GM18907 (cell line): ENCODE measurements at regions not wholly inside any gene's neighbourhood (a gene's known extent, or its start where the extent isn't known, plus 50 kb on each side); places are given as distances from the start of the nearest gene placed in this dataset.

ENCODE experiments used
- ATAC-seq: cut with Tn5 transposase; IDR thresholded peaks from one replicate; pipeline ENCODE4 v1.9.1; 2021; ENCODE audit warnings: mild to moderate bottlenecking, moderate library complexity; ENCODE audit not compliant: unreplicated experiment

DNA sequence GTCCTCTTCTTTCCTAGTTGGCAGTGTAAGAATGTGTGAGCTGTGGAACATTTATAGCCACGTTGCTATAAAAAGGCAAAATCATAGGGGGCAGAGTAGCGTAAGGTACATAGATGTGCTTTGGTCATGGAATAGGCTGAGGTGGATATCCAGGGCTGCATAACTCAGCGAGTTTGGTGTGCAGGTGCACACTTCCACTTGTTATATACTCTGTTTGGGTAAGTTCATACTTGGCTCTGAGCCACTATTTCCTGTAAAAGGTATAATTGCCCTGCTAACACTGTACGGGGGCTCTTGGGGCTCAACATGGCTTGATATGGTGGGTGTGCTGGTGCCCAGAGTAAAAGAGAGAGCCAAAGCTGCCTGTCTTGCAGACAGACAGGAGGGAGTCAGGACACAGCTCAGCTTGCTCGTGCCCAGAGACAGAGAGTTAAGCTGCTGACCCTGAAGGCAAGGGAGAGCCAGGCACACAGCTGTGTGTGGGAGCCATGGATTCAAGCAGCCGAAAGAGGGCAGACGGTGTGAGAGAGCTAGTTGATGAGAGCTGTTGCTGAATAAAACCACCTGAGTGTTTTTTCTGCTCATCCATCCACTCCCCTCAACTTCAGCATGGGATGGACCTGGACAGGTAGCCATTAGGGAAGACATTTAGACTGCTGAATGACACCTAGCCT, 126.7 kb downstream of the DKK1 start:
- ATAC-seq = no peak

DNA sequence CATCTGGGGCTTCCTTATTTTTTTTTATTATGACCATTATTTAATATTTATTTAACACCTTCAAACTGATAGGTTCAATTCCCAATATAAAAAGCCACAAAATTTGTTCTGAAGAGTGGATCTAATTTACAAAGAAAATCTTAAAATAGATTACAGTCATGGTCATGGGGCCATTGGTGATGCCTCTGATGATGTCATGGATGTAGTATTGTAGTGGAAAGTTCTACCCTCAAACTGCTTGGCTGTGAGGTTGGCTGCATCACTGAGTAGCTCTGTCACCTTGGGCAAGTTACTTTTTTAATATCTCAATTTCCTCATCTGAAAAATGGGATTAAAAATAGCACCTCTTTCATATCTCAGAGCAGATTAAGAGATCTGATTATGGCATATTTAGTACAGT, 128.5 kb downstream of the DKK1 start:
- no peak for ATAC-seq

DNA sequence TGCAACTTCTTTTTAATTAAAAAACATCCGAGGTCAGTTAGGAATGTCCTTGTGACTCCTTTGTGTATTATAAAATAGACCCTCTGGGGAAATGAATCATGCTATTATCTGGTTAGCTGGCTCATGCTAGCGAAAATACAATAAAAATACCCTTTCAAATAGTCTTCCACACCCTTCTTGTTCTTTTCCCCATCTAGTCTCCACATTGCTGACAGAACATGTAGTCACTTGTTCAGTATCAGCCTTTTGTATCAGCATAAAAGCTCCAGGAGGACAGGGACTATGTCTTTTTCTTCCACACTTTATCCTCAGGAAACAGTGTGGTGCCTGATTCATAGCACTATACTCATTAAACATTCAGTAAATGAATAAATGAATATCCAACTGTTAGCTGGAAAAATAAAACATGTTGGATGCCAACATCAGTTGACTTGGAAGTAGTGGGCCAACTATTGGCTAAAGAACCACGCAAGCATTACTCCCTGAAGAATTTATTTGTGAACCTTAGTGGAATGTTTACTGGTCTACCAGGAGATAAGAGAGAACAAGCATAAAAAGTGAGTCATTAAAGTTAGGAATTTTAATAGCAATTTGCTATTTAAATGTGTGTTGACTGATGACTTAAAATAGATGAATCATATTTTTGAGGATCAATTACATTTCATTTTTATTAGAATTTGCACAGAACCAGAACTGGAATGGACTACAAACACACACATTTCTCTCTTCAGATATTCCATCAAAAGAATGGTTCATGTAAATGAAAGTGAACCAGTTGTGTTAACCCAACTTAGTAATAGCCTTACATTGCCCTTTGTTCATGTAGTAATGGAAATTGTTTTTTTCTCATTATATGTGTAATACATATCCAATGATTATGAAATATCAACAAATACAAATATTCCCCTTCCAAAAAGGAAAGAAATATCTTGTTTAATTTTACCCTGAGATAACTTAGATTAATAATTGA, 129.6 kb downstream of the DKK1 start:
- no peak for ATAC-seq

DNA sequence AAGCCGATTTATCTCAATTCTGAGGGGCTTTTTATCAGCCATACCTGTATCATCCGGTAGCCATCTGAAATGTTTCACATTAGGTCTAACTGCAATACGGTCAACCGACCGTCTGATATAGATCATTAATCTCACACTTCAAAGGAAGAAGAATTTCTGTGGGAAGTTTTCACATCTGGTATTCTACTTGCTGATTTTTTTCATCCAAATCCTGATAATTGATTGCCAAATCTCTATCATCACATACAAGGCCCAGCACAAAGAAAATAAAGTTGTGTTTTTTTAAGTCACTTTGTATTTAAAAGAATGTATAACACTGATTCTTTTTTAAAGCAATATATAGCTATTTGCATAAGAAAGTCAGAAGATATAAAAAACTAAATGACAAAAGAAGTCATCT, 132.3 kb downstream of the DKK1 start:
- ATAC-seq = no peak

DNA sequence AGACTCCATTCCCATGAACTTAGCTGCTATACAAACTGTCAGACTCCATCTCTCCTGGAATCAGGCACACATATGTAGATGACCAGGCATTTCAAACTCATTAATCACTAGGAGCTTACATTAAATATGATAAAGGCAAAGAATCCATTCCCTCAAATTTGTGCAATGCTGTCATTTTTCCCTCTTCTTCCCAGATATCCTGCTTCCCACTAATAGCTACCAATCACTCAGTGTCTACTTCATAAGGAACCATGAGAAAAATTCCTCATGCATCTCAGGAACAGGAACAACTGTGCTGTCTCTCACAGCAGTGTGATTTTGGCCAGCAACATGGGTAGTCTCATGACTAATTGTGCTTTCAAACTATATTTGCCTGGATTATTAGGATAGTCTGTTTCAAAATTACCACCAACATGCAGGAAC, 133.9 kb downstream of the DKK1 start:
- ATAC-seq = no peak

DNA sequence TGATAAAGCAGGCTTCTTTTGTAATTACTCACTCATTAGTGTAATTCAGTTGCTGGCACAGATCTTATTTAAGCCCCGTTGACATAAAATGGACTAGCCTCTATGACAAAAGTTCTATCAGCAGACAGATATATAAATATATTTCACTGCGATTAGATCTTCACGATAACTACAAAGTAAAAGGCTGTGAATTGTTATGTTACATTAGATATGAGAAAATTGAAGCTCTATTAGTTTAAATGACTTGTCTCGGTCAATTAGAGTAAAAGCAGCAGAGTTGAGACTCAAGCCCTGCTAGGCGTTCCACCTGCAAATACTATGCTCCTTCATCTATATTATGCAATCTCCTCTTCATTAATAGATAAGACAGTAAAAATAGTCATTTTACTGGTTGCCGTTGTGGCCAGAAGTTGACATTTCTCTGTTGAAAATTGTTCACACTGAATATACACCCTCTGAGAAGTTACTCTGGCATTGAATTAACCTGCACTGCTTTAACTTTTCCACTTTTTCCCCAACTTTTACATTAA, 136.7 kb downstream of the DKK1 start:
- ATAC-seq = no peak

DNA sequence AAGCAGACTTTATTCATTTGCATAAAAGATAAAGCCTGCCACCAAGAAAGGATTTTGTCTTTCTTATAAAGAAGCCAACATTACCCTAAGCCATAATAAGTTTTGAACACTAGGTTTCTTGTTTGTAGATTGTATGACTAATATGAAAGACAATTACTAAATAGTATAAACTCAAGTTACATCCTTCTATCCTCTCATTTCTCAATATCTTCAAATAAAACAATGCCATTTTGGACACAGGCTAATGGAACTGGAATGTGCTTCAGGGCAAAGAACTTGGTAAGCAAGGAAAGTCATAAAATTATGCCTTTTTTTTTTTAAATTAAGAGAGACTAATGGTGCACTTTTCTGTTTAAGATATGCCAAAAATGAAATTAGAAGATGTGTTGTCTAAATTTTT, 137.7 kb downstream of the DKK1 start:
- no peak for ATAC-seq

DNA sequence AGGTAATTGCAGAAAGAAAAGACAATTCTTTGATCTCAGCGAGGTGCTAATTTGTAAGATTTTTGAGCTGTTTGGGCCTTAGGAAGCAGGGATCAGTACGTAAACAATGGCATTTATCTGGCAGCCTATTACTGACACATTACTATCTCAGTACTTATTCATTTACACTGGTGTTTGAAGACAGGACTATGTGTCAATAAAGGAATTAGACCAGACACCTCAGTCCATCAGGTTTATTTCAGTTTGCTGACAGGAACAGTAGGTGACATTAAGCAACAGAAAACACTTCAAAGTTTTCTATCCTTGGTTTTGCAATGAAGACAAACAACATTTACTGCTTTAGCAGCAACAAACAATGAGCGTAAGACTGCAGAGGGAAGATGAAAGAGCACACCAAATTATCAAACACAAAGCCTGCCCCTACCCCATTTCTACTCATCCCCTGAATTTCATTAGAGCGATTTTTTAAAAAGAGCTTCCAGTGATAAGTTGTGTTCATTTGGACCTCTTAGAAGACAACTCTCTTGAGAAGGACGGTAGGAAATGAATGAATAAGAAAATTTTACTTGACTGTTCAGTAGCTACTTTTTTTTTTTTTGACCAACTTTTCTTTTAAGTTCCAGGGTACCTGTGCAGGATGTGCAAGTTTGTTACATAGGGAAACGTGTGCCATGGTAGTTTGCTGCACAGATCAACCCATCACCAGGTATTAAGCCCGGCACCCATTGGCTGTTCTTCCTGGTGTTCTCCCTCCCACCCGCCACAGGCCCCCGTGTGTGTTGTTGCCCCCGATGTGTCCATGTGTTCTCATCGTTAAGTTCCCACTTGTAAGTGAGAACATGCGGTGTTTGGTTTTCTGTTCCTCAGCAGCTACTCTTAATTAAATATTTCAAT, 138.8 kb downstream of the DKK1 start:
- no peak for ATAC-seq

DNA sequence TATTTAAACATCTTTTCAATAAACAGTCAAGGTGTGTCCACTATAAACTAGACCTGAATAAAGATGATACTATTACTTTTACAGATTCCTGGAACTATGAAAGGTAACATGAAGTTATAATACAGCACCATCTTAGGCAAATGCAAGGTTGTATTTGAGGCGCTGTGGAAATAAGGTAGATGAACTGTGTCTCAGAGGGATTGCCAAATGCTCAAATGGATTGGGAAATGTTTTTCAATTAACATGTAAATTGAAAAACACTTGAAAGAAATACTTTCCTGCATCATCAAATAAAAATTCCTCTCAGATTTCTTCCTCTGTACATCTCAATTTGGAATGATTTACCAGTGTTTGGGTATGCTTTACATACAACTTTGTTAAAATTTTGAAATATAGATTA, 139.4 kb downstream of the DKK1 start:
- no peak for ATAC-seq

DNA sequence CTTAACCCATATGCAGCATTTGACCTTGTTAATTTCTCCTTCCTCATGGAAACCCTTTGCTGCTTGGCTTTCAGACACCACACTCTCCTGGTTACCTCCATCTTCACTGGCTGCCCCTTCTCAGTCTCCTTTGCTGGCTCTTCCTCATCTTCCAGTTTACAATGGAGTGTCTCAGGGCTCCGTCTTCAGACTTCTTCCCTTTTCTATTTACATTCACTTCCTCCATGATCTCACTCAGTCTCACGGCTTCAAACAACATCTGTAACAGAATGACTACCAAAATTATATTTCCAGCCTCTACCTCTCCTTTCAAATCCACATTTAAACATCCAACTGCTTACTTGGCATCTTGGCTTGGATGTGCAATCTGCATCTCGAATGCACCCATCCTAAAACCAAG, 140.4 kb downstream of the DKK1 start:
- ATAC-seq = no peak

DNA sequence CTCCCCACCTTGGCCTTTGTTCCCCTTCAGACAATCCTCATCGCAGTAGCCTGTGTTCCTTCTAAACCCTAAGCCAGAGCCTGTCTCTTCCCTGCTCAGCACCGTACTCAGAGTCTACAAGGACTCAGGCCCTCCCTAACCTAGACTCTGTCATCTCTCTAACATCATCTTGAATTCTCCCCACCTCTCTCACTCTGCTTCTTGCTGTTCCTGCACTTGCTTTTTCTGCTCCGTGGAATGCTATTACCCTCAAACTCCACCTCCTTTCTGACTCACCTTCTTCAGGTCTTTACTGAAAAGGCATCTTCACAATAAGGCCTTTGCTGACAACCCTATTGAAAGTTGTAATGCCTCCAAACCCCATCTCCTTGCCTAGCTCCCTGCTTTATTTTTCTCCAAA, 141.0 kb downstream of the DKK1 start:
- no peak for ATAC-seq

DNA sequence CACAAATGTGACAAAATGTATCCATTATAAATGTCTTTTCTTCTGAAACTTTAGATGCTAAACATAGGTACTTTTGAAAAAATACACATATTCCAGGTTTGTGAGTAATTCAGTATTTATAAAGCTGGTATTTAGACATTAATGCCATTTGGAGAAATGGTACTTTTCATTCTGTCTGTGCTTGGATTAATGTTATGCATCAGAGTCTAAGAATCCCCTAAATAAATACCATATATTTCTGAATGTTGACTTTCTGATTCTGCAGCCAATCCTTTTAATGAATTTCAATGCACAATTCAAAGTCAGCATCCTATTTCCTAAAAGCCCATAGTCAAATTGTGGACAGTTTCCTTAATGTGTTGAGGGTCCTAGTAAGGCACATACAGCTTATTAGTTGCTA, 145.0 kb downstream of the DKK1 start:
- no peak for ATAC-seq

DNA sequence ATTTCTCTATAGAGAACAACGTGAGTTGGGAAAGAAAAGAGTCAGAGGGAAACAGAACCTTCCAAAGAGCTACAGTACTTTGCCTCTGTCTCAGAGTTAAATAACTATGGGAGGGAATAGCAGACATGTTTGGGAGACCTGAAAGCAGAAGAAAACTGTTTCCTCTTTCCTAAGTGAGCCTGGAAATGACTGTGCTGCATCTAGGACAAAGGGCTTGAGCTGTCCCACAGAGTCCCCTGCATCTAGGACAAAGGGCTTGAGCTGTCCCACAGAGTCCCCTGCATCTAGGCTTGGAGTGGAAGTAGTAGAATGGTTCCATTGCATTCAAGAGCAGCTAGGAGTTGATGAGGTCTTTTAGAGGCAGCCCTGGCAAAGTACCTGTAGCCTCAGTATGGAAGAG, 149.7 kb downstream of the DKK1 start:
- no peak for ATAC-seq

DNA sequence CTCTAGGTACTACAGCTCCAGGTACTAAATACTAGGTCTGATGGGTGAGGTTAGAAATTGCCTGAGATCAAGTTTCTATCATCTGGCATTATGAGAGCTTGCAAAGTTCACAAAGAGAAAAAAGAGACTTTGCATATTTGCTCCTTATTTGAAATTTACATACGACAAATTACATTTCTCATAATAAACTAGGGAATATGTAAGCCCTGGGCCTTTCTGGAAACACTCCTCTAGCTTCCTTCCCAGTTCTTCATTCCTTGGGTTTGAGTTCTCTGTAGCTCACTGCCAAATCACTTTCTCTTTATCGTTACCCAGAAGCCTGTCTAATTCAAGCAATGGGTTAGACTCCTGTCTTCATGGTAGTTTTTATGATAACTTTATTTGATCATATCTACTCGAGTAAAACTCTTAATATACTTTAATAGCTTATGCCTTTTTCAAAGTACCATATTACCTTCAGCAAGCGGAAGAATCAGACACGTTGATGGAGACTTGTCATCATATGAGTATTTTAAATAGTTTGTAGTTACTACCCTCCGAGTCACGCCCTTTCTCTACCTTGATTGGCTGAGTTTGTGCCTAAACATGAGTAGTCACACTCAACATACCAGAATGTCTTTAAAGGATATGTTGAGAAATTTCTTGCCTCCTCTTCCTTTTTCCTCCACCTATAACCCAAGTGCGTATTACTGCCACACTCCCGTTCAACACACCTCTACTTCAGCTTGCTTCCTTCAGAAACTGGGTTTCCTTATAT, 150.5 kb downstream of the DKK1 start:
- no peak for ATAC-seq

DNA sequence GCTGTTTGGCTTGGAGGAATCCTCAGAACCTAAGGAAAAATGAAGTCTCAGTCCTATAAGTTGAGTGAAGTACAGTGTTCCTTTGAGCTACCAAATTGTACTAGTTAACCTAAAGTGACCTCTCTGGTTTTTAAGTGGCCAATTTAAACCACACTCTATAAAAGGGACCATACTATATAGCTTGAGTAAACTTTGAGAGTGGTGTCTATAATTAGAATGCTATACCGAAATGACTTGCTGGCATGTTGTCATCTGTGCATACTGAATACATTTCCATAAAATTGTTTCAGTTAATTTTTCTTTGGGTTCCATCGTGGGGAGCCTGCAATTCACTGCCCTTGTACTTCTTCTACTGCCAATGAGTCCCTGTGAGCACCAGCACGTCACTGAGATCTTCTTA, 151.1 kb downstream of the DKK1 start:
- ATAC-seq = no peak

DNA sequence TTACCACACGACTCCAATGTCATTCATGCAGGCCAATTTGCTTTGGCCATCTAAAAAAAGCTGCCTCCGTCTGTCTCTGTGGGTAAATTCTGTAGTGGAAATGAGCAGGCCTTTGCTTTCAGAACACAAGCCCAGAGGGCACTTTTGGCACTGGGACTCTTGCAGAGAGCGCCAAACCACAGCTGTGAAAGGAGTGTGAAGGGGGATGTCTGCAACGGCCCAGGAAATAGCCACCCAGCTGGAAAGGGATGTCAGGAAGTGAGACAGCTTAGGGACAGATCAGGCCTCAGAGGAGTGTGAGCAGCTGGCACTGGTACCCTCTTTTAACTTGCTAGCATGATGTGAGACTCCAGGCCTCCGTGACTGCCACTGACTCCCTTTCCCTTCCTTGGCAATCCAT, 152.4 kb downstream of the DKK1 start:
- ATAC-seq = peak; percentile 69

DNA sequence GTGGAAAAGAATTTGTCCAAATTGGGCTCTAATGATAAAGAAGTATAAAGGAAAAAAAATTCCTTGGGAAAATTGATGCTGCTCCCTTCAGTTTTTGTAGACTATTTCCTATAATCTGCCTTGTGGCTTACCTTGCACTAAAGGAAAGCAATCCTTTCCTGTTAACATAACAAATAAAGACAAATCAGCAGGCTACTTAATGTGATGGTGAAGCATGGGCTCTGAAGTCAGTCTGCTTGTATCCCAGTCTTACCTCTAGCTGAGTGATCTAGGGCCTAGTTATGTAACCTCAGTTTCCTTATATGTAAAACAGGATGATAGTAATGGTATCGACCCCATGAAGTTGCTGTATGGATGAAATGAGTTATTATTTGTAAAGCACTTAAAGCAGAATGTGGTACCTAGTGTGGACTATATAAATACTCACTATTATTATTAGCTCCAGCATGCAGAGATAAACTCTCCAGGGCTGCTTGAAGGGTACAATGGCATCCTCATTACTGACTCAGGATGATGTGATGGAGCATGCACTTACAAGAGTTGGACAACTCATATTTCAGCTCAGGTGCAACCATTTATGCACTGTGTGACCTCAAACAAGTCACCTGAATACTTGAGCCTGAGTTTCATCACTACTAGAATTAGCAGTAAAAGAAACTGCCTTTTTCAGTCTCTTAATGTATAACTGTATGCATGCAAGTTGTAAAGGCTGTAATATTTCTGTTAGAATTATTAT, 156.1 kb downstream of the DKK1 start:
- no peak for ATAC-seq

DNA sequence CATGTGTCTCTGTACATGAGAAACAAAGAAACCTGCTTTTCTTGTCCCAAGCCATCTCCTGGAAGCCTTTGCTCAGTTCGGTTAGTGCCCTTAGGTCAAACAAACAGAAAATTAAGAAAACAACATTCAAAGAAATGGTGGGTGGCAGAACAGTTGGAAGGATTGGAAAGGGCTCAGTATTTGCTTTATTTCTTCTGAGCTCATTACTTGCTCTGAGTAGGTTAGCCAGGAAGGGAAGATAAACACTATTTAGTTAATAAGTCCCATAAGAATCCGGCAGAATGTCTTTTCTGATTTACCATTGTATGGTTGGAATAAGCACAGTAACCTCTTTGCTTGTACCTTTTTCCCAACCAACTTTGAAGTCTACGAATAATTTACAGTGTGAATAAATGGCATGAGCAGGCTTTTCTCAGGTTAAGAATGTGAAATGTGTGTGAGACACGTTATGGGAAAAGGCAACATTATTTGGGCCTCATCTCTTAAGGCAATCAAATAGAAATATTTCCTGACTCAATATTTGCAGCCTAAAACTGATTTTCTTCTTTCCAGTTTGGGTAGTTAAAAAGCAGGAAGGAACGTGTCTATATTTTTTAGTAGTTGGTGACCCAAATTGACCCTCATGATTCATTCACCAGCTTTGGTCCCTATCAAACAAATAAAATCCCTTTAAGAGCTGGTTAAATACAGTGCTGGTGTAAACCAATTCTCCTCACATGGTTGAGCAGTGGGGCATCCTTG, 158.5 kb downstream of the DKK1 start:
- no peak for ATAC-seq

DNA sequence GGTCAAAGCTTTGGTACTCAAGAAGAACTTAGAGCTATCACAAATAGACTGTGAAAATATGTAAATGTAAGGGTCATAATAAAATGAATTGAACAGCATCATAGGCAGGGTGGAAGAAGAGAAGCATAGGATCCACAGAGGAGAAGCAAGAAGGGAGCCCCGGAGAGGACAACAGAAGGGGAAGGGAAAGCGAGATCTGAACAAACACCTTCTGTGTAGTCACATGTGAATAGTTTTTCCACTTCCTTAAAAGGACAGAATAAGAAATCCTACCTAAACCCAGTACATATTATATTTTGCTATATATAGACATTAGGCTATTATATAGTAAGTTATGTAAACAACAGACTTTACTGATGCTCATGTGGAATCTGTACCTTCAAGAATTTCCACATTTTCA, 160.2 kb downstream of the DKK1 start:
- no peak for ATAC-seq
